GM23338 (cell line): ENCODE measurements at regions not wholly inside any gene's neighbourhood (a gene's known extent, or its start where the extent isn't known, plus 50 kb on each side); places are given as distances from the start of the nearest gene placed in this dataset.

ENCODE experiments used
- ATAC-seq: fragments of 200-7000 bp; cut with Tn5 transposase; 3 replicates; pipeline ENCODE4 v1.9.1; 2020
- DNase-seq: peaks from one replicate; pipeline ENCODE4 v3.0.0-alpha.2; 2015; ENCODE audit warnings: low spot score
- H2AFZ ChIP-seq: fragments of 200-600 bp; sonication (generic); 2 replicates; pipeline ENCODE4 v1.8.0; 2016; ENCODE audit warnings: antibody characterized with exemption, mild to moderate bottlenecking, moderate library complexity
- H3F3A ChIP-seq: fragments of 200-600 bp; sonication (generic); replicated peaks from 2 replicates; pipeline ENCODE4 v1.8.0; 2017; ENCODE audit warnings: antibody characterized with exemption, mixed run types, low read depth
- H3K27ac ChIP-seq: fragments of 200-600 bp; sonication (generic); 2 replicates; pipeline ENCODE4 v1.6.1; 2016; ENCODE audit warnings: low read depth
- H3K27me3 ChIP-seq: fragments of 200-600 bp; sonication (generic); 2 replicates; pipeline ENCODE4 v1.8.0; 2016; ENCODE audit warnings: mild to moderate bottlenecking, mixed run types, moderate library complexity; ENCODE audit not compliant: insufficient read depth
- H3K36me3 ChIP-seq: fragments of 200-600 bp; sonication (generic); 2 replicates; pipeline ENCODE4 v1.8.0; 2016; ENCODE audit warnings: mild to moderate bottlenecking; ENCODE audit not compliant: insufficient read depth
- H3K4me1 ChIP-seq: fragments of 200-600 bp; sonication (generic); 2 replicates; pipeline ENCODE4 v1.8.0; 2016; ENCODE audit warnings: mild to moderate bottlenecking, moderate library complexity; ENCODE audit not compliant: insufficient read depth
- H3K4me2 ChIP-seq: fragments of 200-600 bp; sonication (generic); 2 replicates; pipeline ENCODE4 v1.7.1; 2017; ENCODE audit warnings: mixed run types
- H3K4me3 ChIP-seq: fragments of 200-600 bp; sonication (generic); 2 replicates; pipeline ENCODE4 v1.6.1; 2016; ENCODE audit warnings: mixed run types
- H3K79me2 ChIP-seq: fragments of 200-600 bp; sonication (generic); replicated peaks from 2 replicates; pipeline ENCODE4 v1.8.0; 2017; ENCODE audit warnings: mild to moderate bottlenecking; ENCODE audit not compliant: insufficient read depth
- H3K9me2 ChIP-seq: fragments of 200-600 bp; sonication (generic); 2 replicates; pipeline ENCODE4 v1.8.0; 2017; ENCODE audit not compliant: insufficient read depth
- H4K20me1 ChIP-seq: fragments of 200-600 bp; sonication (generic); replicated peaks from 2 replicates; pipeline ENCODE4 v1.8.0; 2017; ENCODE audit warnings: mild to moderate bottlenecking; ENCODE audit not compliant: insufficient read depth
- H3K27ac Mint-ChIP-seq: 2 replicates; pipeline ENCODE4 v1.8.0; 2020; ENCODE audit warnings: inconsistent platforms, mild to moderate bottlenecking, moderate library complexity, mixed read lengths
- H3K27me3 Mint-ChIP-seq: 3 replicates; pipeline ENCODE4 v1.8.0; 2022; ENCODE audit warnings: low read depth, mild to moderate bottlenecking, moderate library complexity, mixed read lengths, inconsistent platforms; ENCODE audit not compliant: insufficient read depth, poor library complexity
- H3K36me3 Mint-ChIP-seq: 3 replicates; pipeline ENCODE4 v1.8.0; 2021; ENCODE audit warnings: low read depth, mild to moderate bottlenecking, inconsistent platforms, moderate library complexity, mixed read lengths
- H3K4me1 Mint-ChIP-seq: 3 replicates; pipeline ENCODE4 v1.8.0; 2020; ENCODE audit warnings: mild to moderate bottlenecking, inconsistent platforms, mixed read lengths
- H3K4me3 Mint-ChIP-seq: 3 replicates; pipeline ENCODE4 v1.8.0; 2021; ENCODE audit warnings: moderate library complexity, mild to moderate bottlenecking, inconsistent platforms, mixed read lengths
- H3K9me3 Mint-ChIP-seq: 3 replicates; pipeline ENCODE4 v1.8.0; 2020; ENCODE audit warnings: moderate library complexity, mild to moderate bottlenecking, inconsistent platforms, mixed read lengths
- ETS1 ChIP-seq: IDR thresholded peaks from 2 replicates; pipeline ENCODE4 v1.6.1; 2016; ENCODE audit warnings: antibody characterized with exemption
- EZH2 ChIP-seq: fragments of 200-600 bp; sonication (generic); IDR thresholded peaks from one replicate; pipeline ENCODE4 v1.8.0; 2017; ENCODE audit warnings: antibody characterized with exemption, mild to moderate bottlenecking, low read depth; ENCODE audit not compliant: unreplicated experiment
- JUNB ChIP-seq: IDR thresholded peaks from one replicate; pipeline ENCODE4 v1.6.1; 2016; ENCODE audit warnings: antibody characterized with exemption; ENCODE audit not compliant: unreplicated experiment
- NANOG ChIP-seq: IDR thresholded peaks from 2 replicates; pipeline ENCODE4 v1.6.1; 2016; ENCODE audit warnings: antibody characterized with exemption, borderline replicate concordance
- POLR2AphosphoS5 ChIP-seq: IDR thresholded peaks from 2 replicates; pipeline ENCODE4 v1.6.1; 2016; ENCODE audit warnings: antibody characterized with exemption, low read depth
- REST ChIP-seq: IDR thresholded peaks from one replicate; pipeline ENCODE4 v1.6.1; 2018; ENCODE audit warnings: antibody characterized with exemption; ENCODE audit not compliant: unreplicated experiment
- STAT1 ChIP-seq: IDR thresholded peaks from one replicate; pipeline ENCODE4 v1.6.1; 2016; ENCODE audit warnings: antibody characterized with exemption; ENCODE audit not compliant: unreplicated experiment
- ZNF114 ChIP-seq: fragments of 250-450 bp; sonication (Bioruptor Pico); IDR thresholded peaks from 2 replicates; pipeline ENCODE4 v1.5.0; 2020; ENCODE audit warnings: mild to moderate bottlenecking, moderate library complexity
- ZNF331 ChIP-seq: fragments of 250-450 bp; sonication (Bioruptor Pico); IDR thresholded peaks from 2 replicates; pipeline ENCODE4 v1.5.0; 2020; ENCODE audit warnings: low read depth, mild to moderate bottlenecking, moderate library complexity
- TF ChIP-seq, protein P1 (sequence below): fragments of 250-450 bp; sonication (Bioruptor Pico); IDR thresholded peaks from 2 replicates; pipeline ENCODE4 v1.5.0; 2020; ENCODE audit warnings: mild to moderate bottlenecking, moderate library complexity
- TF ChIP-seq, protein P2 (sequence below), 2 experiments: fragments of 200-600 bp in 1 of 2; sonication (generic) in 1 of 2; conservative IDR thresholded peaks; 2 replicates each; pipeline versions ENCODE4 v1.5.1 to v1.6.1; 2016 to 2017; ENCODE audit warnings: antibody characterized with exemption in 2 of 2, low read depth in 2 of 2, mild to moderate bottlenecking in 2 of 2, moderate library complexity in 1 of 2

GRCh38 chr13:78913656-78914055, 254.7 kb upstream of the OBI1 start:
- Mint-ChIP-seq H3K4me3 (no peak overlapping the region), H3K4me1 (no peaks in the 10 kb centered on the region), H3K36me3 (no peaks in the 10 kb centered on the region), H3K9me3 (no peaks in the 10 kb centered on the region), H3K27ac (no peak overlapping the region), H3K27me3 (no peaks in the 10 kb centered on the region)
- peaks cover 13% of the 10 kb centered on the region for H3K9me2 ChIP-seq
- H3K27me3 ChIP-seq: no peaks in the 10 kb centered on the region
- no peaks in the 10 kb centered on the region for H3K36me3 ChIP-seq
- DNase-seq: no peak
- H3K4me1 ChIP-seq: no peaks in the 10 kb centered on the region
- H3K4me2 ChIP-seq: no peak overlapping the region
- H4K20me1 ChIP-seq: no peaks in the 10 kb centered on the region
- ATAC-seq: no peak
- H3F3A ChIP-seq: no peaks in the 10 kb centered on the region
- H3K79me2 ChIP-seq: no peaks in the 10 kb centered on the region
- TF ChIP-seq POLR2AphosphoS5 (no peak), EZH2 (no peak), NANOG (no peak), ZNF114 (no peak), ZNF331 (CRISPR knock-in tag) (no peak), STAT1 (no peak), REST (no peak), ETS1 (no peak), JUNB (no peak)
- TF ChIP-seq, protein P1, sequence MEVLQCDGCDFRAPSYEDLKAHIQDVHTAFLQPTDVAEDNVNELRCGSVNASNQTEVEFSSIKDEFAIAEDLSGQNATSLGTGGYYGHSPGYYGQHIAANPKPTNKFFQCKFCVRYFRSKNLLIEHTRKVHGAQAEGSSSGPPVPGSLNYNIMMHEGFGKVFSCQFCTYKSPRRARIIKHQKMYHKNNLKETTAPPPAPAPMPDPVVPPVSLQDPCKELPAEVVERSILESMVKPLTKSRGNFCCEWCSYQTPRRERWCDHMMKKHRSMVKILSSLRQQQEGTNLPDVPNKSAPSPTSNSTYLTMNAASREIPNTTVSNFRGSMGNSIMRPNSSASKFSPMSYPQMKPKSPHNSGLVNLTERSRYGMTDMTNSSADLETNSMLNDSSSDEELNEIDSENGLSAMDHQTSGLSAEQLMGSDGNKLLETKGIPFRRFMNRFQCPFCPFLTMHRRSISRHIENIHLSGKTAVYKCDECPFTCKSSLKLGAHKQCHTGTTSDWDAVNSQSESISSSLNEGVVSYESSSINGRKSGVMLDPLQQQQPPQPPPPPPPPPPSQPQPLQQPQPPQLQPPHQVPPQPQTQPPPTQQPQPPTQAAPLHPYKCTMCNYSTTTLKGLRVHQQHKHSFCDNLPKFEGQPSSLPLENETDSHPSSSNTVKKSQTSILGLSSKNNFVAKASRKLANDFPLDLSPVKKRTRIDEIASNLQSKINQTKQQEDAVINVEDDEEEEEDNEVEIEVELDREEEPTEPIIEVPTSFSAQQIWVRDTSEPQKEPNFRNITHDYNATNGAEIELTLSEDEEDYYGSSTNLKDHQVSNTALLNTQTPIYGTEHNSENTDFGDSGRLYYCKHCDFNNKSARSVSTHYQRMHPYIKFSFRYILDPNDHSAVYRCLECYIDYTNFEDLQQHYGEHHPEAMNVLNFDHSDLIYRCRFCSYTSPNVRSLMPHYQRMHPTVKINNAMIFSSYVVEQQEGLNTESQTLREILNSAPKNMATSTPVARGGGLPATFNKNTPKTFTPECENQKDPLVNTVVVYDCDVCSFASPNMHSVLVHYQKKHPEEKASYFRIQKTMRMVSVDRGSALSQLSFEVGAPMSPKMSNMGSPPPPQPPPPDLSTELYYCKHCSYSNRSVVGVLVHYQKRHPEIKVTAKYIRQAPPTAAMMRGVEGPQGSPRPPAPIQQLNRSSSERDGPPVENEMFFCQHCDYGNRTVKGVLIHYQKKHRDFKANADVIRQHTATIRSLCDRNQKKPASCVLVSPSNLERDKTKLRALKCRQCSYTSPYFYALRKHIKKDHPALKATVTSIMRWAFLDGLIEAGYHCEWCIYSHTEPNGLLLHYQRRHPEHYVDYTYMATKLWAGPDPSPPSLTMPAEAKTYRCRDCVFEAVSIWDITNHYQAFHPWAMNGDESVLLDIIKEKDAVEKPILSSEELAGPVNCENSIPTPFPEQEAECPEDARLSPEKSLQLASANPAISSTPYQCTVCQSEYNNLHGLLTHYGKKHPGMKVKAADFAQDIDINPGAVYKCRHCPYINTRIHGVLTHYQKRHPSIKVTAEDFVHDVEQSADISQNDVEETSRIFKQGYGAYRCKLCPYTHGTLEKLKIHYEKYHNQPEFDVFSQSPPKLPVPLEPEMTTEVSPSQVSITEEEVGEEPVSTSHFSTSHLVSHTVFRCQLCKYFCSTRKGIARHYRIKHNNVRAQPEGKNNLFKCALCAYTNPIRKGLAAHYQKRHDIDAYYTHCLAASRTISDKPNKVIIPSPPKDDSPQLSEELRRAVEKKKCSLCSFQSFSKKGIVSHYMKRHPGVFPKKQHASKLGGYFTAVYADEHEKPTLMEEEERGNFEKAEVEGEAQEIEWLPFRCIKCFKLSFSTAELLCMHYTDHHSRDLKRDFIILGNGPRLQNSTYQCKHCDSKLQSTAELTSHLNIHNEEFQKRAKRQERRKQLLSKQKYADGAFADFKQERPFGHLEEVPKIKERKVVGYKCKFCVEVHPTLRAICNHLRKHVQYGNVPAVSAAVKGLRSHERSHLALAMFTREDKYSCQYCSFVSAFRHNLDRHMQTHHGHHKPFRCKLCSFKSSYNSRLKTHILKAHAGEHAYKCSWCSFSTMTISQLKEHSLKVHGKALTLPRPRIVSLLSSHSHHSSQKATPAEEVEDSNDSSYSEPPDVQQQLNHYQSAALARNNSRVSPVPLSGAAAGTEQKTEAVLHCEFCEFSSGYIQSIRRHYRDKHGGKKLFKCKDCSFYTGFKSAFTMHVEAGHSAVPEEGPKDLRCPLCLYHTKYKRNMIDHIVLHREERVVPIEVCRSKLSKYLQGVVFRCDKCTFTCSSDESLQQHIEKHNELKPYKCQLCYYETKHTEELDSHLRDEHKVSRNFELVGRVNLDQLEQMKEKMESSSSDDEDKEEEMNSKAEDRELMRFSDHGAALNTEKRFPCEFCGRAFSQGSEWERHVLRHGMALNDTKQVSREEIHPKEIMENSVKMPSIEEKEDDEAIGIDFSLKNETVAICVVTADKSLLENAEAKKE (CRISPR knock-in tag): no peak
- TF ChIP-seq, protein P2, sequence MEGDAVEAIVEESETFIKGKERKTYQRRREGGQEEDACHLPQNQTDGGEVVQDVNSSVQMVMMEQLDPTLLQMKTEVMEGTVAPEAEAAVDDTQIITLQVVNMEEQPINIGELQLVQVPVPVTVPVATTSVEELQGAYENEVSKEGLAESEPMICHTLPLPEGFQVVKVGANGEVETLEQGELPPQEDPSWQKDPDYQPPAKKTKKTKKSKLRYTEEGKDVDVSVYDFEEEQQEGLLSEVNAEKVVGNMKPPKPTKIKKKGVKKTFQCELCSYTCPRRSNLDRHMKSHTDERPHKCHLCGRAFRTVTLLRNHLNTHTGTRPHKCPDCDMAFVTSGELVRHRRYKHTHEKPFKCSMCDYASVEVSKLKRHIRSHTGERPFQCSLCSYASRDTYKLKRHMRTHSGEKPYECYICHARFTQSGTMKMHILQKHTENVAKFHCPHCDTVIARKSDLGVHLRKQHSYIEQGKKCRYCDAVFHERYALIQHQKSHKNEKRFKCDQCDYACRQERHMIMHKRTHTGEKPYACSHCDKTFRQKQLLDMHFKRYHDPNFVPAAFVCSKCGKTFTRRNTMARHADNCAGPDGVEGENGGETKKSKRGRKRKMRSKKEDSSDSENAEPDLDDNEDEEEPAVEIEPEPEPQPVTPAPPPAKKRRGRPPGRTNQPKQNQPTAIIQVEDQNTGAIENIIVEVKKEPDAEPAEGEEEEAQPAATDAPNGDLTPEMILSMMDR (conservative IDR thresholded peaks at IDR 0.05; ENCODE audit: low read depth in 2 of 2): no peak
- H3K4me3 ChIP-seq: no peak overlapping the region
- no peak overlapping the region for H2AFZ ChIP-seq
- H3K27ac ChIP-seq: no peak overlapping the region
